ENCODE measurements at regions not wholly inside any gene's neighbourhood (a gene's known extent, or its start where the extent isn't known, plus 50 kb on each side); places are given as distances from the start of the nearest gene placed in this dataset.

DNA sequence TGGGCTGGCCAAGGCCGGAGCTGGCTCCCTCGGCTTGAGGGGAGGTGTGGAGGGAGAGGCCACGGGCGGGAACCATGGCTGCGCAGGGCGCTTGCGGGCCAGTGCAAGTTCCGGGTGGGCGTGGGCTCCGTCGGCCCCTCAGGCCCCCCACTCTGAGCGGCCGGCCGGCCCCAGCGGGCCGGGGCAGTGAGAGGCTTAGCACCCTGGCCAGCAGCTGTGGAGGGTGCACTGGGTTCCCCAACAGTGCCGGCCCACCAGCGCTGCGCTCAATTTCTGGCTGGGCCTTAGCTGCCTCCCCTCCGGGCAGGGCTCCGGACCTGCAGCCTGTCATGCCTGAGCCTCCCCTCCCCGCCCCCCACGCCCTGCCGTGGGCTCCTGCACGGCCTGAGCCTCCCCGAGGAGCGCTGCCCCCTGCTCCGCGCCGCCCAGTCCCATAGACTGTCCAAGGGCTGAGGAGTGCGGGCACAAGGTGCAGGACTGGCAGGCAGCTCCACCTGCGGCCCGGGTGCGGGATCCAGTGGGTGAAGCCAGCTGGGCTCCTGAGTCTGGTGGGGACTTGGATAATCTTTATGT lies 184.2 kb downstream of the ATPSCKMT start:
- TF ChIP-seq CTCF (IDR thresholded peaks at IDR 0.05 in 2 of 3, conservative IDR thresholded peaks at IDR 0.05 in 1 of 3; ENCODE audit: borderline replicate concordance in 1 of 3, insufficient read depth in 1 of 3, low read depth in 2 of 3, low read length in 2 of 3) (no peak), RAD21 (IDR thresholded peaks at IDR 0.05; ENCODE audit: low read depth) (no peak)
